ENCODE measurements at regions not wholly inside any gene's neighbourhood (a gene's known extent, or its start where the extent isn't known, plus 50 kb on each side); places are given as distances from the start of the nearest gene placed in this dataset.

- TF ChIP-seq CTCF (conservative IDR thresholded peaks at IDR 0.05 in 1 of 2, IDR thresholded peaks at IDR 0.05 in 1 of 2; ENCODE audit: low read depth in 1 of 2, low read length in 2 of 2) = no peak
- TF ChIP-seq EZH2 (IDR thresholded peaks at IDR 0.05; ENCODE audit: low read length, missing control alignments) = no peak
These were observed 265.3 kb downstream of the PAX3 start for GRCh38 chr2:222033541-222033940.
